Activated T-cell treated with anti-CD3 and anti-CD28 coated beads for 24 hours (primary cell): ENCODE measurements at regions not wholly inside any gene's neighbourhood (a gene's known extent, or its start where the extent isn't known, plus 50 kb on each side); places are given as distances from the start of the nearest gene placed in this dataset.
A peak's percentile ranks its signal among the peaks of the same experiment; 100 is the strongest.

ENCODE experiments used
- DNase-seq: peaks from one replicate; pipeline ENCODE4 v3.0.0-alpha.2; 2020; ENCODE audit warnings: low read depth

DNA sequence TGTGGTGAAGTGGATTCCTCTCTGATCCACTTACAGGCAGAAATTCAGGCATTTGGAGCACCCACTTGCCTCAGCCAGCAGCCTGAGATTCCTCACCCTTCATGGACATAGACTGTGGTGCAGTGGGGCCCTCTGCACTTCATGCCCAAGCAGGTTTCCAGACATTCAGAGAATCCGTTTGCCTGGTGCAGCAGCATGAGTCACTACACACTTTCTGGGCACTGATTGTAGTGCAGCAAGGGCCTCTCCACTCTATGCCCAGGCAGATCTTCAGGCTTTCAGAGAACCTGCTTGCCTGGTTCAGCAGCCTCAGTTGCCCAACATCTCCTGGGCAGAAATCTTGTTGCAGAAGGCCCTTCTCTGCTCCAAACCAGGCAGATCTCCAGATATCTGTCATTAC lies 920.9 kb downstream of the SLITRK5 start:
- no peak for DNase-seq

GRCh38 chr13:88601949-88602348 lies 930.8 kb downstream of the SLITRK5 start:
- DNase-seq = no peak

DNA sequence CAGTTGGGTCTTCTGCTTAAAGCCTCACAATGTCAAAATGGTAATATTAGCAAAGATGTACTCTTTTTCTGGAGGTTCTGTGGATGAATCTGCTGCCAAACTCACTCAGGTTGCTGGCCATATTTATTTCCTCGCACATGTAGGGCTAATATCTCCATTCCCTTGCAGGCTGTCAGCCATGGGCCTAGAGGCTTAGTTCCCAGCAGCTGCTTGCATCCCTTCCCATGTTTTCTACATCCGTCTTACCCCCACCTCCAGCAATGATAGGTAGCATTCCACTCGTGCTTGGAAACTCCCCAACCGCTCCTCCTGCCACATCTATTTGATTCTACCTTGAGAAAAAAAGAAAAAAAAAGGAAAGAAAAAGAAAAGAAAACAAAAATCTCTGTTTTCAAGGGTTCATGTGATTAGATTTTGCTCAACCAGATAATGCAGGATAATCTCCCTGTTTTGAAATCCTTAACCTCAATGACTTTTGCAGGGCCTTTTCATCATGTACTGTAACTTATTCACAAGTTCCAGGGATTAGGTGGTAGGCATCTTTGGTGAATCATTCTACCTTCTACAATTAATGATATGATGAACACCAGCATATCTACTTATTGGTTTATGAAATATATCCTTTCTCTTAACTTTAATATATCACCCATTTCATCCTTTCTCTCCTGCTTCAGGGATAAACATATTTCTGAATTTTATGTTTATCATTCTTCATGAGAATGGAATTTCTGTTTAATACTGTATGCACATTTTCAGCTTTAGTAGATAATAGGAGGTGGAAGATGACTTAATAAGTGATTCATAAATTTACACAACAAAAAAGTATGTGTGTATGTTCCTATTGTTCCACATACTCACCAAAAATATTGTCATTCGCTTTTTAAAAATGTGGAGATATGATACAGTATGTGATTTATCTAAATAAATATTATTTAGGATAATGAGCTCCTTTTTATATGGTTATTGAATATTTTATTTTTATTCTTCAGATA lies 931.9 kb downstream of the SLITRK5 start:
- no peak for DNase-seq

DNA sequence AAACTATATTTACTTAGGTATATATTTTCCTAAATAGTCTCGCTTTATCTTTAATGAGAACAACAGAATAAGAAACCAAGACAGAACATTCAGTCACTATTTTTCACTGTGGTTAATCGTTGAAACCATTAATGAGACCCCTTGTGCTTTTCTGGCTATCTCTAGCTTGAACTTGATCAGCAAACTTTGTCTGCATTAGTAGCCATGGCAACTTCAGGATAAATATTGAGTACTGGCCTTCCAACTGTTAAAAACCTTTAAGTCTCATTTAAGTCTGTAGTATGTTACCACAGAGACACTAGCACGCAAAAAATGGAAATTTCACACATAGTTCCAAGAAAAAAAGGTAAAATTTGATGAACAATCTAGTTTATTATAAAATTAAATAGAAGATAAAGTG lies 946.0 kb downstream of the SLITRK5 start:
- DNase-seq = no peak

- DNase-seq = peak; percentile 8
Measured at GRCh38 chr13:88622362-88622973, 951.3 kb downstream of the SLITRK5 start.

GRCh38 chr13:88623150-88623549 lies 952.0 kb downstream of the SLITRK5 start:
- DNase-seq = no peak

DNA sequence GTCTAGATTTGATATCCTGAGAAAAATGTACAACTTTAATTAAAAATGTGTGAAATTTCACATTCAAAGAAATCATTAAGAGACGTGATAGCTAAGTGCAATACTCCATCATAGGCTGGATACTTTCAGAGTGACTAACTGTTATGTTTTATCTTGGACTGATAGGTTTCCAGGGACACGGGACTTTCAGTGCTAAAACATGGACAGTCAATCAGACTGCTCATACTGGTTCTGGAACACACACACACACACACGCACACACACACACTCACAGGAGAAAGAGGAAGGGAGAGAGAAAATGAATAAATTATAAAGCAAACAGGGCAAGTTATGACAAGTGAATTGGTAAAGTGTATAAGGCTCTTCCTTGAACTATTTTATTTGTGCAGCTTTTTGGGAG lies 955.9 kb downstream of the SLITRK5 start:
- DNase-seq = no peak

DNA sequence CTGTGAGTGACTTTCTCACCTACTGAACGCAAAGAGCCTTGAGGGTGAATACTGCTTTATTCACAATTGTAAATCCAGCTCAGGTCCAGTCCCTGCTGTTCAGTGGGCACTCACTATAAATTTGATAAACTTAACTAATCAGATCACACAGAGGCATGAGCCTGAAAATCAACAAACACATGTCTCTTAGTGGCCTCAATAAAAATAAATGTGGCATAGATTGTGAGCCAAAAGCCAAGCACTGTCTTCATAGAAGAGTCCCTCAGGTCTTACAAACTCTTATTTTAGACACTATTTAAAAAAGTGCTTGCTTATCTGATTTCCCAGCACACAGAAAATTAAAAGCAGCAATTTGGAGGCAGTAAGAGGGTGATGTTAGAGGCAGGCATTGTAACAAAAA lies 957.7 kb downstream of the SLITRK5 start:
- no peak for DNase-seq

DNA sequence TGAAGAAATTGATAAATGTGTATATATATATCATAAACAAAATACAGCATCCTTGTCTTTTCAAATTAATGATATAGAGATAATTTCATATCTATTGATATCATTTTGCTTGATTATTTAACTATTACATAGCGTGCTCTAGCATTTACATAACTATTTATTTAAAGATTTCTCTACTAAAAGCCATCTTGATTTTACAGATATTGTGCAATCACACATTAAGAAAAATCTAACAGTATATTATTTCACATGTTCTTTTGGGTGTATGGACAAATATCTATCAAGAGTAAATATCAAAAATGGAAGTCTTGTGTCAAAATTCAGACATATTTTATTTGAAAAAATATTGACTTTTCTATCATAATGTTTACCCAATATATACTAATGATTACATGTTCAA lies 966.8 kb downstream of the SLITRK5 start:
- no peak for DNase-seq

DNA sequence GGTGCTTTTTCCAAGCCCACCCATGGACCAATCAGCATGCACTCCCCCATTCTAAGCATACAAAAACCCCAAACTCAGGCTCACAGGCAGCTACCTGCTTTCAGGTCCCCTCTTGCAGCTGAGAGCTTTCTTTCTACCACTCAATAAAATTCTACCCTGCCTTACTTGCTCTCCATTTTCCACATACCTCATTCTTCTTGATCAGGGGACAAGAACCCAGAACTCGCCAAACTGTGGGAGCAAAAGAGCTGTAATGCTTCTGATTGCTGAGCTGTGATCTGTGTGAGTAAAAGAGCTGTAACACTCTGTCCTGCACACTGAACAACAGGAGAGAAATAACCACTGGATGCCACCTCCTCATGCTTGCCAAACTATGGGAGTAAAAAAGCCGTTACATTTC lies 972.1 kb downstream of the SLITRK5 start:
- DNase-seq = no peak

DNA sequence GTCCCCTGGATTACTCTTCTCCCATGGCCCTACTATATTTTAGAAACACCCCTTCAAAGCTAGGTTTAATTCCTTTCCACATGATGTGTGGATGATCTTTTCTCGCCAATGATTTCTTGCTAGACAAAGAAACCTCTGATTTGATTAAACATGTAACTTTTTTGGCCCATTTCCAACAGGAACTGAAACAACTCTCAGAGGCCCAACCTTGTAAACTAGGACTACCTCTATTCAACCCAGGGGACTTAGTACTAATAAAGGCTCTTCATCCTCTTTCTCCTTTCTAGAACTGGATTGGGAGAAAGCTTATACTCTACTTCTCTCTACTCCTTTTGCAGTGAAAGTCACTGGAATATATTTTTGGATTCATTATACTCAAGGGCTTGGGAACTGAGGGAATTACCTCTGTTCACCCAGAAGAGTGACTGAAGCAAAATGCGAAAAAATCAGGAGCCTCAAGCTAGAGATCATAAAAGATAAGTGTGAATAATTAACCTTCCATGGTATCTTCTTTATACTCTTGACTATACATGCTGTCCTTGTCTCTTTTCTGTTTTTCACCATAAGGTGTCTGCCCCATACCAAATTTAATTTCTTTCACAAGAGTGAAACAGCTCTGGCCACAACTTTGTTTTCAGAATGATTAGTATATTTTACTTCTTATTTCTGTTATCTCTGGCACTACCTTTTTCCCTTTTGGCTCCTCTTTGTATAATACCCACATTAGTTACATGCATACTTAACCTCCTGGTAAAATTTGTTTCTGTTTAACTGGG lies 977.6 kb downstream of the SLITRK5 start:
- DNase-seq = no peak

GRCh38 chr13:88649855-88650254 lies 978.7 kb downstream of the SLITRK5 start:
- no peak for DNase-seq

DNA sequence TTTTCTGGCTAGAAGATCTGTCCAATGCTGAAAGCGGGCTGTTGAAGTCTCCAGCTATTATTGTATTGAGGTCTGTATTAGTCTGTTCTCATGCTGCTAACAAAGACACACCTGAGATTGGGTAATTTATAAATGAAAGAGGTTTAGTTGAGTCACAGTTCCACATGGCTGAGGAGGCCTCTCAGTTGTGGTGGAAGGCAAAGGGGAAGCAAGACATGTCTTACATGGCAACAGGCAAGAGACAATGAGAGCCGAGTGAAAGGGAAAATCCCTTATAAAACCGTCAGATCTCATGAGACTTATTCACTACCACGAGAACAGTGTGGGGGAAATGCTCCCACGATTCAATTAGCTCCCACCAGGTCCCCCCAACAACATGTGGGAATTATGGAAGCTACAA lies 980.4 kb downstream of the SLITRK5 start:
- DNase-seq = no peak

DNA sequence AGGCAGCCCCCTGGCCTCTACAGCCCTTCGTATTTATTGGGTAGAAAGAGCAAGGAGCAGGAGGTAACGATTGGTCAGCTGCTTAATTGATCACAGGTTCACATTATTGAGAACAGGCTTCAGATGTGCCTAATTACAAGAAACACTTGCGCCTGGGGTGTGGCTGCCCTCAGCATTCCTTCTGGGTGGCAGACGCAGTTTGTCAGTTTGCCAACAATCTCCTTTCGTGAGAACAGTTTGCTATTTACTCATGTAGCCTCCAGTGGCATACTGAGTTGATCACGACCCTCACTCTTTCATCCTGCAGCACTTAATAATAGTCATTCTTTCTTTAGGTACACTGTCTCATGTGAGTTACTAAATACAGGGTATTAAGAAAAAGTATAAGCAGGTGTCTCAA lies 985.6 kb downstream of the SLITRK5 start:
- no peak for DNase-seq

- DNase-seq = no peak
Measured at GRCh38 chr13:88670509-88670908, 999.3 kb downstream of the SLITRK5 start.

DNA sequence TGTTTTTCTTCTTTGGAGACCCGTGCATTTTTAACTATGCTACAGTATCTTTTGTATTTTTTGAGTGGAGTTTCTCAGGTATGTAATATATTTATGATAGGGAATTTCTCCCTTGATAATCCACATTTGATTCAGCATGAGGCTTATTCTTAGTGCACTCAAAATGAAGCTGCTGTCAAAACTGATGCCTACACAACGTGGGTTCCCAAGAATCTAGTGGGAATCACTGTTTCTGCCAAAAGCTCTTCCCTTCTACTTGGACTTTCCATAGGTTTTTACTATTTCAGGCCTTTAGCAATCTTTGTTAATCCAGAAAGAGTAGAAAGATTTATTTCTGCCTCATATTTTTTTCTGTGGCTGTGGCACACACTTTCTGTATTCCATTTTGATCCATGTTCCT lies 1003.7 kb downstream of the SLITRK5 start:
- DNase-seq = no peak

- DNase-seq = no peak
Measured at GRCh38 chr13:88675347-88675996, 1004.3 kb downstream of the SLITRK5 start.

GRCh38 chr13:88676016-88676415 lies 1004.8 kb downstream of the SLITRK5 start:
- no peak for DNase-seq

GRCh38 chr13:88685459-88685858 lies 1014.3 kb downstream of the SLITRK5 start:
- no peak for DNase-seq

GRCh38 chr13:88701551-88701950 lies 1030.4 kb downstream of the SLITRK5 start:
- DNase-seq = no peak

- DNase-seq = no peak
Measured at GRCh38 chr13:88704600-88705275, 1033.6 kb downstream of the SLITRK5 start.

DNA sequence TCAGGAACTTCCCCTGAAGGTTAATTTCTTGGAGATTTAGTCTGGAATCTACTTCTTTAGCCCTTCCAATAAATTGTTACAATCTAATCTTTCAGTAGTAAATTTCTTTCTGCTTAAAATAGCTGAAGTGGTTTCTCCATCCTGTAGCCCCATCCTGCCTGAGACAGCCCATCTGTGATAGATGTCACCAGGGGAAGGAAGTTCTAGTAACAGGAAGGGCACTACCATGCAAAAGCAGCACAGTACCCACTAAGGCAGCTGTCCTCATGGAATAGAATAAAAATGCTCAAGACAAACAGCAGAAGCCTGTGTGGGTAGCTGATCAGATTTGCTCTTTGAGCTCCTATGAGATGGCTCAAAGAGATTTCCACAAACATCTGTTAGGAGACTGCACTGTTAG lies 1036.5 kb downstream of the SLITRK5 start:
- no peak for DNase-seq
